H1 (cell line): ENCODE measurements at regions not wholly inside any gene's neighbourhood (a gene's known extent, or its start where the extent isn't known, plus 50 kb on each side); places are given as distances from the start of the nearest gene placed in this dataset.

Experiments
- CTCF ChIA-PET: fragments of 300-600 bp; sonication (Branson Sonifier 250); formaldehyde crosslinking; loops from one replicate; lab custom pipeline; 2021; ENCODE audit not compliant: partially characterized antibody; lab: Charles Lee
- POLR2A ChIA-PET: fragments of 300-600 bp; sonication (Branson Sonifier 250); formaldehyde crosslinking; loops from one replicate; lab custom pipeline; 2021; ENCODE audit warnings: inconsistent platforms; ENCODE audit not compliant: partially characterized antibody; lab: Charles Lee
- DNase-seq, 2 experiments: peaks; one replicate each; pipeline versions ENCODE4 v3.0.0 to v3.0.0-alpha.2; 2010 to 2022; ENCODE audit warnings: low spot score in 2 of 2, low read depth in 1 of 2, mixed read lengths in 1 of 2
- FAIRE-seq: peaks from 2 replicates; lab custom pipeline; 2011; peaks lifted over from hg19 to GRCh38; lab: Jason Lieb, UNC
- H2AFZ ChIP-seq: 2 replicates; pipeline ENCODE4 v1.8.1; 2012; ENCODE audit warnings: low read length, inconsistent platforms
- H2AK5ac ChIP-seq: 2 replicates; pipeline ENCODE4 v1.6.1; 2013; ENCODE audit warnings: low read depth, low read length
- H2BK120ac ChIP-seq: replicated peaks from 2 replicates; pipeline ENCODE3; 2013; ENCODE audit warnings: low read depth, low read length, inconsistent platforms
- H2BK12ac ChIP-seq: 2 replicates; pipeline ENCODE4 v1.6.1; 2013; ENCODE audit warnings: low read depth, low read length
- H2BK15ac ChIP-seq: 2 replicates; pipeline ENCODE4 v1.6.1; 2013; ENCODE audit warnings: low read length
- H2BK20ac ChIP-seq: 2 replicates; pipeline ENCODE4 v1.6.1; 2013; ENCODE audit warnings: low read length
- H2BK5ac ChIP-seq: 2 replicates; pipeline ENCODE4 v1.6.1; 2013; ENCODE audit warnings: low read depth, low read length
- H3K14ac ChIP-seq: 2 replicates; pipeline ENCODE4 v1.6.1; 2013; ENCODE audit warnings: inconsistent platforms; ENCODE audit not compliant: insufficient read length
- H3K18ac ChIP-seq: 2 replicates; pipeline ENCODE4 v1.6.1; 2013; ENCODE audit warnings: low read length; ENCODE audit errors: extremely low read depth
- H3K23ac ChIP-seq: 2 replicates; pipeline ENCODE4 v1.6.1; 2013; ENCODE audit warnings: inconsistent platforms; ENCODE audit not compliant: insufficient read length
- H3K23me2 ChIP-seq: 2 replicates; pipeline ENCODE4 v1.6.1; 2013; ENCODE audit warnings: low read depth, low read length
- H3K27ac ChIP-seq: 2 replicates; pipeline ENCODE4 v1.6.1; 2011; ENCODE audit warnings: low read depth, low read length, inconsistent platforms
- H3K27me3 ChIP-seq, 4 experiments: replicated peaks in 1 of 4; 1 replicate in 1 of 4; 2 replicates in 3 of 4; pipeline versions ENCODE4 v1.6.1 to v1.8.1; 2011 to 2013; ENCODE audit warnings: low read length in 3 of 4, mild to moderate bottlenecking in 3 of 4, inconsistent platforms in 2 of 4, mixed read lengths in 2 of 4, moderate library complexity in 1 of 4; ENCODE audit not compliant: control insufficient read depth in 3 of 4, insufficient read depth in 3 of 4; ENCODE audit errors: extremely low read depth in 1 of 4
- H3K36me3 ChIP-seq, 4 experiments: 2 replicates each; pipeline versions ENCODE4 v1.6.1 to v1.8.1; 2011 to 2013; ENCODE audit warnings: mild to moderate bottlenecking in 4 of 4, low read length in 3 of 4, moderate library complexity in 2 of 4, control low read depth in 1 of 4, inconsistent platforms in 1 of 4; ENCODE audit not compliant: insufficient read depth in 4 of 4, control insufficient read depth in 2 of 4
- H3K4ac ChIP-seq: replicated peaks from 2 replicates; pipeline ENCODE3; 2013; ENCODE audit warnings: low read length, low read depth, mixed read lengths, inconsistent platforms; ENCODE audit not compliant: insufficient read length
- H3K4me1 ChIP-seq, 4 experiments: replicated peaks in 1 of 4; 1 replicate in 1 of 4; 2 replicates in 3 of 4; pipeline versions ENCODE4 v1.6.1 to v1.8.1; 2011 to 2013; ENCODE audit warnings: low read length in 3 of 4, inconsistent platforms in 2 of 4, mixed read lengths in 1 of 4; ENCODE audit not compliant: insufficient read depth in 4 of 4, control insufficient read depth in 3 of 4
- H3K4me2 ChIP-seq, 2 experiments: 2 replicates each; pipeline versions ENCODE4 v1.6.1 to v1.8.1; 2011 to 2013; ENCODE audit warnings: low read depth in 2 of 2, low read length in 2 of 2, control low read depth in 1 of 2, inconsistent platforms in 1 of 2, mild to moderate bottlenecking in 1 of 2; ENCODE audit not compliant: insufficient read depth in 1 of 2
- H3K4me3 ChIP-seq, 4 experiments: fragments of 200-600, 300-600 bp in 1 of 4; sonication (generic), shearing (Covaris generic), sonication (Bioruptor Twin) in 1 of 4; 2 replicates each; pipeline versions ENCODE4 v1.5.1 to v1.8.1; 2011 to 2016; ENCODE audit warnings: low read length in 4 of 4, low read depth in 3 of 4, control low read depth in 2 of 4, inconsistent platforms in 2 of 4, mild to moderate bottlenecking in 2 of 4, mixed read lengths in 1 of 4, moderate library complexity in 1 of 4; ENCODE audit not compliant: insufficient read depth in 2 of 4; ENCODE audit errors: extremely low read depth in 1 of 4
- H3K56ac ChIP-seq: replicated peaks from 2 replicates; pipeline ENCODE3; 2013; ENCODE audit warnings: low read depth, mild to moderate bottlenecking, mixed read lengths, low read length, inconsistent platforms; ENCODE audit not compliant: insufficient read length
- H3K79me1 ChIP-seq: 2 replicates; pipeline ENCODE4 v1.6.1; 2013; ENCODE audit warnings: low read depth, low read length, control low read depth
- H3K79me2 ChIP-seq, 2 experiments: 2 replicates each; pipeline versions ENCODE4 v1.6.1 to v1.8.1; 2012 to 2013; ENCODE audit warnings: low read length in 2 of 2, mild to moderate bottlenecking in 2 of 2, inconsistent platforms in 1 of 2; ENCODE audit not compliant: insufficient read depth in 2 of 2, control insufficient read depth in 1 of 2
- H3K9ac ChIP-seq, 4 experiments: replicated peaks in 1 of 4; 1 replicate in 1 of 4; 2 replicates in 3 of 4; pipeline versions ENCODE4 v1.6.1 to v1.8.1; 2011 to 2013; ENCODE audit warnings: low read depth in 3 of 4, low read length in 3 of 4, control low read depth in 2 of 4, mild to moderate bottlenecking in 2 of 4, moderate library complexity in 2 of 4, inconsistent platforms in 1 of 4; ENCODE audit errors: extremely low read depth in 1 of 4
- H3K9me3 ChIP-seq, 2 experiments: 2 replicates each; pipeline versions ENCODE4 v1.6.1 to v1.8.1; 2012 to 2013; ENCODE audit warnings: mild to moderate bottlenecking in 2 of 2, moderate library complexity in 2 of 2, control low read depth in 1 of 2, inconsistent platforms in 1 of 2, low read depth in 1 of 2, low read length in 1 of 2, mixed read lengths in 1 of 2; ENCODE audit not compliant: insufficient read depth in 2 of 2
- H4K20me1 ChIP-seq, 2 experiments: replicated peaks in 1 of 2; 2 replicates each; pipeline versions ENCODE3 to v1.8.1; 2011 to 2013; ENCODE audit warnings: inconsistent platforms in 2 of 2, low read length in 2 of 2, mild to moderate bottlenecking in 1 of 2; ENCODE audit not compliant: insufficient read depth in 2 of 2, control insufficient read depth in 1 of 2
- H4K5ac ChIP-seq: 2 replicates; pipeline ENCODE4 v1.6.1; 2013; ENCODE audit warnings: low read length, low read depth, mixed read lengths, inconsistent platforms; ENCODE audit not compliant: insufficient read length
- H4K8ac ChIP-seq: 2 replicates; pipeline ENCODE4 v1.8.0; 2013; ENCODE audit warnings: mild to moderate bottlenecking, moderate library complexity, low read length, inconsistent platforms; ENCODE audit not compliant: insufficient read depth; ENCODE audit errors: extremely low read depth
- H4K91ac ChIP-seq: replicated peaks from 2 replicates; pipeline ENCODE3; 2013; ENCODE audit warnings: low read length, mixed read lengths, inconsistent platforms; ENCODE audit not compliant: insufficient read length
- E2F6 ChIP-seq: IDR thresholded peaks from 2 replicates; pipeline ENCODE4 v1.6.1; 2012; ENCODE audit warnings: inconsistent platforms
- TEAD4 ChIP-seq: IDR thresholded peaks from 2 replicates; pipeline ENCODE4 v1.6.1; 2012; ENCODE audit warnings: low read depth, low read length, inconsistent platforms, mixed read lengths
- YY1 ChIP-seq: IDR thresholded peaks from 2 replicates; pipeline ENCODE4 v1.6.1; 2011; ENCODE audit warnings: low read depth, mild to moderate bottlenecking, low read length
- WGBS, 2 experiments: shearing (Covaris generic) in 1 of 2; methylation state at CpG; one replicate each; pipeline versions ENCODE4 v1.1.6 to v1.1.7; 2013 to 2015; ENCODE audit warnings: low lambda C conversion rate in 2 of 2, mixed read lengths in 2 of 2, inconsistent platforms in 1 of 2, low coverage in 1 of 2, missing lambda C conversion rate in 1 of 2; ENCODE audit not compliant: insufficient replicate concordance in 2 of 2, insufficient coverage in 1 of 2, insufficient read length in 1 of 2; ENCODE audit errors: extremely low coverage in 1 of 2, missing lambda C conversion rate in 1 of 2; 5-methylcytosine and 5-hydroxymethylcytosine counted together
- TF ChIP-seq, protein P1 (sequence below), 3 experiments: IDR thresholded peaks; 1 replicate in 2 of 3; 2 replicates in 1 of 3; pipeline versions ENCODE4 v1.5.1 to v1.6.1; 2011; ENCODE audit warnings: low read length in 3 of 3, mild to moderate bottlenecking in 3 of 3, inconsistent platforms in 2 of 3, low read depth in 1 of 3, moderate library complexity in 1 of 3; ENCODE audit not compliant: insufficient read depth in 1 of 3; ENCODE audit errors: control extremely low read depth in 1 of 3

GRCh38 chr3:16800361-16800760, 84.4 kb upstream of the PLCL2 start:
- H3K14ac ChIP-seq = no peak overlapping the region
- no peak overlapping the region for H2AK5ac ChIP-seq
- no peak overlapping the region for H2BK20ac ChIP-seq
- DNase-seq = no peak
- WGBS, 2 experiments = 87% methylated on average over 3 of the region's 3 CpGs; no CpG with 5 or more reads in 1 of the 2 experiments
- H3K4me2 ChIP-seq = no peak overlapping the region
- H4K8ac ChIP-seq = no peak overlapping the region
- no peak overlapping the region for H3K23ac ChIP-seq
- H3K79me2 ChIP-seq = no peaks in the 10 kb centered on the region
- H3K4me3 ChIP-seq = no peak overlapping the region
- POLR2A ChIA-PET = no interaction called here
- peak overlapping the region; percentile 26; the same call in 1 of the 2 replicates for H2AFZ ChIP-seq
- H3K4ac ChIP-seq = no peak overlapping the region
- no peak overlapping the region for H2BK12ac ChIP-seq
- no peak overlapping the region for H2BK5ac ChIP-seq
- no peak for FAIRE-seq
- peaks cover 0 to 4% (median 0%) of the 10 kb centered on the region in 4 experiments; a peak in 2 of 7 replicates for H3K4me1 ChIP-seq
- H3K36me3 ChIP-seq = peaks cover 0 to 3% (median 0%) of the 10 kb centered on the region in 4 experiments; a peak in 1 of 8 replicates
- no peaks in the 10 kb centered on the region for H3K27me3 ChIP-seq
- no peak overlapping the region for H2BK120ac ChIP-seq
- H3K23me2 ChIP-seq = no peaks in the 10 kb centered on the region
- no peak overlapping the region for H3K56ac ChIP-seq
- no peak overlapping the region for H3K27ac ChIP-seq
- H3K79me1 ChIP-seq = no peaks in the 10 kb centered on the region
- TF ChIP-seq, protein P1, sequence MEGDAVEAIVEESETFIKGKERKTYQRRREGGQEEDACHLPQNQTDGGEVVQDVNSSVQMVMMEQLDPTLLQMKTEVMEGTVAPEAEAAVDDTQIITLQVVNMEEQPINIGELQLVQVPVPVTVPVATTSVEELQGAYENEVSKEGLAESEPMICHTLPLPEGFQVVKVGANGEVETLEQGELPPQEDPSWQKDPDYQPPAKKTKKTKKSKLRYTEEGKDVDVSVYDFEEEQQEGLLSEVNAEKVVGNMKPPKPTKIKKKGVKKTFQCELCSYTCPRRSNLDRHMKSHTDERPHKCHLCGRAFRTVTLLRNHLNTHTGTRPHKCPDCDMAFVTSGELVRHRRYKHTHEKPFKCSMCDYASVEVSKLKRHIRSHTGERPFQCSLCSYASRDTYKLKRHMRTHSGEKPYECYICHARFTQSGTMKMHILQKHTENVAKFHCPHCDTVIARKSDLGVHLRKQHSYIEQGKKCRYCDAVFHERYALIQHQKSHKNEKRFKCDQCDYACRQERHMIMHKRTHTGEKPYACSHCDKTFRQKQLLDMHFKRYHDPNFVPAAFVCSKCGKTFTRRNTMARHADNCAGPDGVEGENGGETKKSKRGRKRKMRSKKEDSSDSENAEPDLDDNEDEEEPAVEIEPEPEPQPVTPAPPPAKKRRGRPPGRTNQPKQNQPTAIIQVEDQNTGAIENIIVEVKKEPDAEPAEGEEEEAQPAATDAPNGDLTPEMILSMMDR (IDR thresholded peaks at IDR 0.05; ENCODE audit: control extremely low read depth in 1 of 3, insufficient read depth in 1 of 3, low read depth in 1 of 3, low read length in 3 of 3) = no peak
- no peak for TF ChIP-seq YY1
- 0 out of 2 replicates have a peak, but pooled peaks have one; percentile 43 for TF ChIP-seq TEAD4
- TF ChIP-seq E2F6 = no peak
- TF ChIP-seq, all 59 proteins: peak for 1
- no peak overlapping the region for H3K18ac ChIP-seq
- no peaks in the 10 kb centered on the region for H4K20me1 ChIP-seq
- H2BK15ac ChIP-seq = no peak overlapping the region
- no peak overlapping the region for H4K5ac ChIP-seq
- CTCF ChIA-PET = no interaction called here
- no peak overlapping the region for H3K9ac ChIP-seq
- peaks cover 0 to 8% of the 10 kb centered on the region in 2 experiments; a peak in 2 of 4 replicates for H3K9me3 ChIP-seq
- no peak overlapping the region for H4K91ac ChIP-seq
